MM.1S (cell line): ENCODE measurements at regions not wholly inside any gene's neighbourhood (a gene's known extent, or its start where the extent isn't known, plus 50 kb on each side); places are given as distances from the start of the nearest gene placed in this dataset.

ENCODE experiments used
- CTCF ChIP-seq: fragments of 300-600 bp; sonication (generic); IDR thresholded peaks from 2 replicates; pipeline ENCODE4 v1.5.1; 2016; ENCODE audit warnings: antibody characterized with exemption, low read length, mixed read lengths
- EZH2 ChIP-seq: fragments of 300-600 bp; sonication (generic); optimal IDR thresholded peaks from 2 replicates; pipeline ENCODE3; 2017; ENCODE audit warnings: low read depth, mild to moderate bottlenecking, antibody characterized with exemption, low read length, mixed read lengths
- EZH2phosphoT487 ChIP-seq: fragments of 300-600 bp; sonication (generic); IDR thresholded peaks from 2 replicates; pipeline ENCODE4 v1.6.1; 2018; ENCODE audit warnings: antibody characterized with exemption, low read length

GRCh38 chr20:1813101-1813529, 82.1 kb upstream of the SIRPA start:
- TF ChIP-seq CTCF (no peak), EZH2 (no peak), EZH2phosphoT487 (no peak)
